ENCODE measurements at regions not wholly inside any gene's neighbourhood (a gene's known extent, or its start where the extent isn't known, plus 50 kb on each side); places are given as distances from the start of the nearest gene placed in this dataset.

- TF ChIP-seq CTCF (IDR thresholded peaks at IDR 0.05; ENCODE audit: borderline replicate concordance, extremely low read depth, low read length, poor library complexity, severe bottlenecking) (no peak), EZH2 (IDR thresholded peaks at IDR 0.05; ENCODE audit: borderline replicate concordance, low read depth, low read length, severe bottlenecking) (no peak)
Observed at GRCh38 chr17:83183951-83184506, 104.6 kb downstream of the METRNL start.

All from DND-41 (cell line).